Peyer's patch (tissue), 4 donors: ENCODE measurements at regions not wholly inside any gene's neighbourhood (a gene's known extent, or its start where the extent isn't known, plus 50 kb on each side); places are given as distances from the start of the nearest gene placed in this dataset.

Experiments used
- POLR2A ChIP-seq, 2 donors: fragments of 450-650 bp; IDR thresholded peaks; one replicate each; pipeline ENCODE4 v1.5.1; 2017; ENCODE audit warnings: antibody characterized with exemption in 2 of 2, mild to moderate bottlenecking in 2 of 2, moderate library complexity in 2 of 2
- TF ChIP-seq, protein P1 (sequence below), 6 experiments: fragments of 450-650 bp in 4 of 6; fragments of 200-600 bp in 2 of 6; sonication (generic) in 1 of 6; IDR thresholded peaks; one replicate each; pipeline ENCODE4 v1.5.1; 2017 to 2019; ENCODE audit warnings: antibody characterized with exemption in 6 of 6, mild to moderate bottlenecking in 3 of 6, moderate library complexity in 1 of 6

DNA sequence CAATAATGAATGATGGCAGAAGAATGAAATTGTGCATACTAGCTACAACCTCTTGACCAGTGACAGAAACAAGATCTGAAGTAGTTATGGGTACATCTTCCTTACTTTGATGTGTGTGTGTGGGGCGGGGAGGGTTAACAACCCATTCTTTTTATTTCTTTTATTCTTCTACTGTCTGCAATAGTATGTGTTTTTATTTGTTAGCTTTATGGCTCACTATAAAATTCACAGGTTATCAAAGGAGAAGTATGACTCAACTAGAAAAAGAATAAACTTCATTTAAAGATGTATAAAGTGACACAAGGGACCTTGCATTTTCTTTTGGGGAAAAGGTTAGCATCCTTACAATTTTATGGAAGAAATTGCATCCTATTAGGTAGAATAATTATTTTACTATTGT is 430.5 kb downstream of the DAD1 start:
- TF ChIP-seq, protein P1, sequence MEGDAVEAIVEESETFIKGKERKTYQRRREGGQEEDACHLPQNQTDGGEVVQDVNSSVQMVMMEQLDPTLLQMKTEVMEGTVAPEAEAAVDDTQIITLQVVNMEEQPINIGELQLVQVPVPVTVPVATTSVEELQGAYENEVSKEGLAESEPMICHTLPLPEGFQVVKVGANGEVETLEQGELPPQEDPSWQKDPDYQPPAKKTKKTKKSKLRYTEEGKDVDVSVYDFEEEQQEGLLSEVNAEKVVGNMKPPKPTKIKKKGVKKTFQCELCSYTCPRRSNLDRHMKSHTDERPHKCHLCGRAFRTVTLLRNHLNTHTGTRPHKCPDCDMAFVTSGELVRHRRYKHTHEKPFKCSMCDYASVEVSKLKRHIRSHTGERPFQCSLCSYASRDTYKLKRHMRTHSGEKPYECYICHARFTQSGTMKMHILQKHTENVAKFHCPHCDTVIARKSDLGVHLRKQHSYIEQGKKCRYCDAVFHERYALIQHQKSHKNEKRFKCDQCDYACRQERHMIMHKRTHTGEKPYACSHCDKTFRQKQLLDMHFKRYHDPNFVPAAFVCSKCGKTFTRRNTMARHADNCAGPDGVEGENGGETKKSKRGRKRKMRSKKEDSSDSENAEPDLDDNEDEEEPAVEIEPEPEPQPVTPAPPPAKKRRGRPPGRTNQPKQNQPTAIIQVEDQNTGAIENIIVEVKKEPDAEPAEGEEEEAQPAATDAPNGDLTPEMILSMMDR (IDR thresholded peaks at IDR 0.05) = no peak
- no peak for TF ChIP-seq POLR2A (IDR thresholded peaks at IDR 0.05)
